Subcutaneous abdominal adipose tissue (tissue), 5 donors: ENCODE measurements at regions not wholly inside any gene's neighbourhood (a gene's known extent, or its start where the extent isn't known, plus 50 kb on each side); places are given as distances from the start of the nearest gene placed in this dataset.

Experiments
- H3K27ac ChIP-seq: one replicate; pipeline ENCODE4 v1.7.0; 2013; ENCODE audit warnings: low read depth, mild to moderate bottlenecking, inconsistent platforms, low read length, moderate library complexity
- H3K27me3 ChIP-seq, 5 donors: one replicate each; pipeline ENCODE4 v1.7.0; 2013; ENCODE audit warnings: low read length in 5 of 5, inconsistent platforms in 1 of 5; ENCODE audit not compliant: control insufficient read depth in 5 of 5, insufficient read depth in 4 of 5
- H3K36me3 ChIP-seq, 5 donors: one replicate each; pipeline ENCODE4 v1.7.0; 2013; ENCODE audit warnings: low read length in 5 of 5; ENCODE audit not compliant: control insufficient read depth in 5 of 5, insufficient read depth in 5 of 5
- H3K4me1 ChIP-seq, 5 donors: one replicate each; pipeline ENCODE4 v1.7.0; 2013; ENCODE audit warnings: low read length in 5 of 5, mild to moderate bottlenecking in 3 of 5, moderate library complexity in 1 of 5; ENCODE audit not compliant: control insufficient read depth in 5 of 5, insufficient read depth in 5 of 5
- H3K4me3 ChIP-seq, 5 donors: one replicate each; pipeline ENCODE4 v1.7.0; 2013; ENCODE audit warnings: low read length in 5 of 5, low read depth in 1 of 5
- H3K9ac ChIP-seq, 5 donors: one replicate each; pipeline ENCODE4 v1.7.0; 2013; ENCODE audit warnings: low read length in 5 of 5, mild to moderate bottlenecking in 4 of 5, moderate library complexity in 3 of 5
- H3K9me3 ChIP-seq, 5 donors: one replicate each; pipeline ENCODE4 v1.7.0; 2013; ENCODE audit warnings: low read length in 5 of 5; ENCODE audit not compliant: control insufficient read depth in 5 of 5
- donor health status: healthy.
- donor health status: healthy.
- donor health status: healthy.
- donor health status: healthy.
- donor health status: healthy.

DNA sequence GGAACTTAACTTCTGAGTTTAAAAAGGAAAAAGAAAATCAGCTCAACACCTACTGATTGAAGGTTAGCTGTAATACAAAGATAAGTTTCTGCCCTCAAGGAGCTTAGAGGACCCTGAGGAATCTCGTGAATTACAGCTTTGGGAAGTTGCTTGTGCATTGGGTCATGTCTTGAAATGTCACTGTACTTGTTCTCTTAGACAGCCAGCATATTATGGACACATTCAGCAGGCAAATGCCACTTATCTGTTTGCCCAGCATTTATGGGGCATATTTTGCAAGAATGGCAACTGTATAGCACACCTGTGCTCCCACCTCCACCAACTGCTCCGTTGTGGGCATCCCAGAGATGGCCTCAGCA, 263.6 kb upstream of the CRY1 start:
- Histone ChIP-seq H3K4me3 (no peak overlapping the region), H3K27ac (no peak overlapping the region), H3K9me3 (peaks cover 0 to 4% (median 0%) of the 10 kb centered on the region in 5 donors), H3K9ac (no peak overlapping the region), H3K4me1 (peaks cover 0 to 16% (median 10%) of the 10 kb centered on the region in 5 donors), H3K27me3 (no peaks in the 10 kb centered on the region), H3K36me3 (no peaks in the 10 kb centered on the region)

DNA sequence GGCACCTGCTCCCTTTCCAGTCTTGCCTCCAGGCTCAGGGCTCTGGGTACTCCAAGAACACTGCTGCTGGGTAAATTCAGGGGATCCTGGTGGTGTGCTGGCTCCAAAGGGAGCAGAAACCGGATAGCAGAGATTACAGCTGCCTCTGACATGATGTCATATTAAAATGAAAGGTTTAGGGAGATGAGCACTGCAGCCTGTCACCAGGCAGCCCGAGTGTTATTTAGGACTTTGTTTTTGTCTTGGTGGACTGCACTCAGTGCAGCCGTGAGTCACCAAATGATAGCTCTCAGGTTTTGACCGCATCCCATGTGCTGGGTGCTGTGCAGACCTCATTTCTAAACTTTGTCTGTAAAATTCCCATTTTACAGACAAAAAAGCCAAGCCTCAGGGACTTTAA, 266.0 kb upstream of the CRY1 start:
- H3K27me3 ChIP-seq, result peaks cover 0 to 3% (median 0%) of the 10 kb centered on the region in 5 donors
- no peak overlapping the region for H3K9ac ChIP-seq
- H3K27ac ChIP-seq, result no peak overlapping the region
- H3K4me3 ChIP-seq, result no peak overlapping the region
- H3K4me1 ChIP-seq, result peaks cover 0 to 3% (median 0%) of the 10 kb centered on the region in 5 donors
- peaks cover 0 to 5% (median 0%) of the 10 kb centered on the region in 5 donors for H3K9me3 ChIP-seq
- H3K36me3 ChIP-seq, result no peaks in the 10 kb centered on the region

DNA sequence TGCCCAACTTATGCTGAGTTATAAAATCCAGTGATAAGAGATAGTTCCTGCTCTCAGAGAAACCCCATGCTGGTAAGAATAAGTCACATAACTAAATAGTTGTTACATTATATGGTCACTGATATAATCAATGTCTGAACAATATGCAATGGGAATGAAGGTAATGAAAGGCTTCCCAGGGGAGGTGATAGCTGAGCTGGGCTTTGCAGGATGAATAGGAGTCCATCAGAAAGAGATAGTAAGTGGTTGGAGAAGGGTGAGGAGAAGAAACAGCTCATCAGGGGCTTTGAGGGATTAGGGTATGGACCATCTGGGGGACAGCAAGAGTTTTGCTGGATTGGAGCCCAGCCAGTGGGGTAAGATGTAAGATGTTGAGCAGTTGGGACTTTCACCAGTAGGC, 266.7 kb upstream of the CRY1 start:
- no peak overlapping the region for H3K4me3 ChIP-seq
- H3K9ac ChIP-seq, result no peak overlapping the region
- peaks cover 0 to 3% (median 0%) of the 10 kb centered on the region in 5 donors for H3K4me1 ChIP-seq

DNA sequence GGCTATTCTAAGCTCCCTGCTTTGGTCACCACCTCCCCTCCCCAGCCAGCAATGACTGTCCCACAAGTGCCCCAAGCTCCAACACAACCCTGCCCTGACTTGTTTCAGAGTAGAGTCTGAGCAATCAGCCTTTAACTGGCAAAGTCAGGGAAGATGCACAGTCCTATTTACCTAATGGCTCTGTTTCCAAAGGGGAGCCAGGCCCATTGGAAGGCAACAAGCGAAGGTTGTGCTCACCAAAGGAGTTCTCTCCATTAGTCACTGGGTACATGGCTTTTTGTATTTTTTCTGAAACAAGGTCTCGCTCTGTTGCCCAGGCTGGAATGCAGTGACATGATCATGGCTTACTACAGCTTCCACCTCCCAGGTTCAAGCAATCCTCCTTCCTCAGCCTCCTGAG, 267.1 kb upstream of the CRY1 start:
- Histone ChIP-seq H3K36me3 (no peaks in the 10 kb centered on the region), H3K9me3 (peaks cover 0 to 5% (median 0%) of the 10 kb centered on the region in 5 donors), H3K9ac (no peak overlapping the region), H3K4me3 (no peak overlapping the region), H3K27me3 (peaks cover 0 to 5% (median 0%) of the 10 kb centered on the region in 5 donors), H3K27ac (no peak overlapping the region), H3K4me1 (peaks cover 0 to 3% (median 0%) of the 10 kb centered on the region in 5 donors)

More for the DNA sequence above, 266.7 kb upstream of the CRY1 start:
- H3K27ac ChIP-seq, result no peak overlapping the region
- H3K27me3 ChIP-seq, result peaks cover 0 to 5% (median 0%) of the 10 kb centered on the region in 5 donors
- peaks cover 0 to 5% (median 0%) of the 10 kb centered on the region in 5 donors for H3K9me3 ChIP-seq
- no peaks in the 10 kb centered on the region for H3K36me3 ChIP-seq

DNA sequence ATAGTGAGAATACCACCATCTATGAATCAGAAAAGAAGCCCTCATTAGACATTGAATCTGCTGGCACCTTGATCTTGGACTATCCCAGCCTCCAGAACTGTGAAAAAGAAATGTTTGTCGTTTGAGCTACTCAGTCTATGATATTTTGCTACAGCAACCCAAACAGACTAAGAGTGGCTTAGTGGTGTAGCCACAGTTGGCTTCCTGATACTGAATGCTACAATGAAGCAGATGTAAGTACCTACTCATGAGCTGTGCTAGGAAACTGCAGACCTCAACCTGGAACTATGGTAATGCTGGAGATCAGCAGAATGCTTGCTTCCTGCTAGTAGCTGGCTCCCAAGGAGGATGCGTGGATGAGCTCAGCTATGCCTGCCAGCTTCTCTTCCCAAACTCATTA, 268.6 kb upstream of the CRY1 start:
- H3K36me3 ChIP-seq, result no peaks in the 10 kb centered on the region
- no peak overlapping the region for H3K27ac ChIP-seq
- peaks cover 0 to 5% (median 0%) of the 10 kb centered on the region in 5 donors for H3K27me3 ChIP-seq
- no peak overlapping the region for H3K9ac ChIP-seq
- H3K4me3 ChIP-seq, result no peak overlapping the region
- H3K9me3 ChIP-seq, result peaks cover 0 to 5% (median 0%) of the 10 kb centered on the region in 5 donors
- H3K4me1 ChIP-seq, result peaks cover 0 to 3% (median 0%) of the 10 kb centered on the region in 5 donors

DNA sequence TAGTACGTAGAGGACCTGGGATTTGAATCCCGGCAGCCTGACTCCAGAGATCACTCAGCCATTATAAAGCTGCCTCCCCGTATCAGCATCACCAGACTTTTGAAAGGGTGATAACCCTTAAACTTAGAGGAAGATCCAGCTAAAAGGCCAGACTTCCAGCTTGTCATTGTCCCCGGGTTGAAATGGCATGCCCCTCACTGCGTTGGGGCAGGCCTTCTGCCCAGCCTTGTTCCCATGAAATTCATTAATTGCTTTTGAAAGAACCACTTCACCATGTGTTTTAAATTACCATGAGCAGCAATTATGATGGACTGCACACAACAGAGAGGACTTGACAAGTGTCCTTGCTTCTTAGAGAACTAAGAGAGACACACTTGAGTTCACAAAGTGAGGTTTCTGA, 269.6 kb upstream of the CRY1 start:
- Histone ChIP-seq H3K27ac (no peak overlapping the region), H3K4me1 (no peaks in the 10 kb centered on the region), H3K27me3 (peaks cover 0 to 5% (median 0%) of the 10 kb centered on the region in 5 donors), H3K9ac (no peak overlapping the region), H3K4me3 (no peak overlapping the region), H3K36me3 (no peaks in the 10 kb centered on the region), H3K9me3 (peaks cover 0 to 5% (median 0%) of the 10 kb centered on the region in 5 donors)

DNA sequence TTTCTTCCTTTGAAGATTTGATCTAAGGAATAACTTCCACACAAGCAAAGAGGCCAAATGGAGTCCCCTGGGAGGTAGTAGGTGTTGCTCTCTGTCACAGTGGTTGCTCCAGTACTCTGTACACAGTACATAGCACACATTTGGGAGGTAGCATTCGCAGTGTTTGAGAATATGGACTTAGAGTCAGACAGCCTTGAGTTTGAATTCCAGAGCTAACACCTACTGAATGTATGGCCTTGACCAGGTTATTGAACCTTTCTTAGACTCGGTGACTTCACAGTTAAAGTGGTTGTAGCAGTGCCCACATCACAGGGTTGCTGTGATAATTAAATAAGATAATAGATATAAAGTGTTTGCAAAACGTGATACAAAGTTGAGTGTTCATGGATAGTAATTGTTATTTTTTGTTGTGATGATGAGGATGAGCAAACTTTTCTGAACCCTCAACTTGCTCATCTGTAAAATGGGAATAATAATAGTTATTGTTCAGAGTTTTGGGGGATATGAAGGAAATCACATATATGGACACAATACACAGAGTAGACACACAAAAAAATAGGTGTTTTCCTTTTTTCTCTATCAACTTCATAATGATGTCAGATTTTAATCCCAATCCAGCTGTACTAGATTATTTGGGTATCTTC, 271.6 kb upstream of the CRY1 start:
- no peaks in the 10 kb centered on the region for H3K4me1 ChIP-seq

DNA sequence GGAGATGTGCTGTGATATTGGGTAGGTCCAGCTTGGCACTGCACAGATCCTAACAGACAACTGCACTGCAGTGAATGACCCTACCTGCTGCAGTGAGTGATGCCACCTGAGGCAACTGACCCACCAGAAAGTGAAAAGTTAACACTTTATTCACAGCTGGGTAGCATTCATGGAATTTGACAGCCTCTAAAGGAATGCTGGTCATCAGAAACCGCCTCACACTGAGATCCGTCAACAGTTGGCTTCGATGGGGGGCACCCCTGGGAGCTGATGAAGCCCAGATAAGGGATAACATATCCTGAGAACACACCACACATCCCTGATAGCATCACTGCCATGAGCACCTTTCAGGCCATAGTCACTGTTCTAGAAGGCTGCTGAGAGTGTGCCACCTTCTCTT, 272.4 kb upstream of the CRY1 start:
- Histone ChIP-seq H3K4me3 (no peak overlapping the region), H3K27me3 (peaks cover 3 to 5% (median 3%) of the 10 kb centered on the region in 5 donors), H3K36me3 (no peaks in the 10 kb centered on the region), H3K9ac (no peak overlapping the region), H3K4me1 (no peaks in the 10 kb centered on the region), H3K9me3 (peaks cover 0 to 5% (median 0%) of the 10 kb centered on the region in 5 donors), H3K27ac (no peak overlapping the region)

More for the DNA sequence above, 271.6 kb upstream of the CRY1 start:
- H3K9me3 ChIP-seq, result peaks cover 0 to 5% (median 0%) of the 10 kb centered on the region in 5 donors
- H3K27ac ChIP-seq, result no peak overlapping the region
- no peak overlapping the region for H3K4me3 ChIP-seq
- peaks cover 0 to 5% (median under 1%) of the 10 kb centered on the region in 5 donors for H3K27me3 ChIP-seq
- no peaks in the 10 kb centered on the region for H3K36me3 ChIP-seq
- H3K9ac ChIP-seq, result no peak overlapping the region

DNA sequence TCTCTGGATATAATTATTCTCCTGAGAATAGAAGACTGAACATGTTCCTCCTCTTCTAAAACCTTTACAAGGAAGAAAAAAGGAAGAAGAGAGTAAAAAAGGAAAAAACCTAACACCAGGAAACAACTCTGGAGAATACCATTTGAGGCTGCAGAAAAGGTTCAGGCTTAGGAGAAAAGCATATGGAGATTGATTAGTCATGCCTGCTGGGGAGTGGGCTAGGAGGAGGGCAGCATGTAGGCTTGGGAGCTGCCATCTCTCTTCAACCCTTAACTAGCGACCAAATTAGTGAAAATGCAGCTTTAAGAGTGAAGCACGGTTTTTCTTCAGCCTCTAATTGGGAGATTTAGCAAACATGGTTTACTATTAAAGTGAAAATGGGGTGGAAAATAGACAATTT, 273.0 kb upstream of the CRY1 start:
- no peaks in the 10 kb centered on the region for H3K36me3 ChIP-seq
- no peak overlapping the region for H3K4me3 ChIP-seq
- no peak overlapping the region for H3K9ac ChIP-seq
- peaks cover 0 to 5% (median 0%) of the 10 kb centered on the region in 5 donors for H3K9me3 ChIP-seq
- no peak overlapping the region for H3K27ac ChIP-seq
- no peaks in the 10 kb centered on the region for H3K4me1 ChIP-seq
- H3K27me3 ChIP-seq, result peaks cover 3 to 5% (median 3%) of the 10 kb centered on the region in 5 donors

DNA sequence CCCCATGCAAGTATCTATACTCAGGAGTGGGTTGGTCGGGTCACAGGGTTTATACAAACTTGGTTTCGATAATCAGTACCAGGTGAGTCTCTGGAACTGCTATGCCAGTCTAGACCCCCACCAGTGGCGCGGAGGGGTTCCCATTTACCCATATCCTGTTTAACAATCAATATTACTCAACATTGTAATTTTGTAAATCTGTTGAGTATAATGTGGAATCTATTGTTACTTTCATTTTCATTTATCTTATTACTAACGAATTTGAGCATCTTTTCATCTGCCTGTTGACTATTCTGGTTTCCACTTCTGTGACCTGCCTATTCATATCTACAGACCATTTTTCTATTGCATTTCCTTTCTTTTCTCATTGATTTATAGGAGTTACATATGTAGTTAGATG, 275.2 kb upstream of the CRY1 start:
- no peak overlapping the region for H3K27ac ChIP-seq
- no peaks in the 10 kb centered on the region for H3K36me3 ChIP-seq
- no peak overlapping the region for H3K9ac ChIP-seq
- peaks cover 0 to 5% (median 3%) of the 10 kb centered on the region in 5 donors for H3K27me3 ChIP-seq
- H3K4me3 ChIP-seq, result no peak overlapping the region
- H3K9me3 ChIP-seq, result no peaks in the 10 kb centered on the region
- H3K4me1 ChIP-seq, result peaks cover 0 to 3% (median 0%) of the 10 kb centered on the region in 5 donors
